Mucosa of descending colon (tissue), 3 donors: ENCODE measurements at regions not wholly inside any gene's neighbourhood (a gene's known extent, or its start where the extent isn't known, plus 50 kb on each side); places are given as distances from the start of the nearest gene placed in this dataset.
"Not testable (repeated sequence)": the region's sequence is repeated elsewhere in the genome, so short reads cannot be mapped to it uniquely, and the experiment has no call there.

ENCODE experiments used
- ATAC-seq: fragments of 200-7000 bp; cut with Tn5 transposase; one replicate; pipeline ENCODE4 v1.9.1; 2020; ENCODE audit warnings: mild to moderate bottlenecking, moderate library complexity
- DNase-seq, 3 donors: peaks; one replicate each; pipeline ENCODE4 v3.0.0-alpha.2; 2020
- H3K36me3 ChIP-seq: fragments of 200-600 bp; one replicate; pipeline ENCODE4 v1.8.0; 2021; ENCODE audit warnings: low read depth, mild to moderate bottlenecking
- H3K4me1 ChIP-seq: fragments of 200-600 bp; one replicate; pipeline ENCODE4 v1.8.0; 2021; ENCODE audit warnings: low read depth, mild to moderate bottlenecking
- H3K4me3 ChIP-seq: fragments of 200-600 bp; one replicate; pipeline ENCODE4 v1.8.0; 2021; ENCODE audit warnings: mild to moderate bottlenecking
- H3K9me3 ChIP-seq: fragments of 200-600 bp; one replicate; pipeline ENCODE4 v1.8.0; 2021; ENCODE audit warnings: mild to moderate bottlenecking
- CTCF ChIP-seq: fragments of 200-600 bp; IDR thresholded peaks from one replicate; pipeline ENCODE4 v1.8.0; 2022; ENCODE audit warnings: antibody characterized with exemption, mild to moderate bottlenecking
- intact Hi-C, 2 donors: fragments of 100-400 bp; cut with DNase I in 1 of 2; cut with micrococcal nuclease in 1 of 2; formaldehyde crosslinking; loops; one replicate each; pipeline versions ENCODE4 v1.11.0 to v1.11.1; 2022; cut with DNase I, micrococcal nuclease
- donor health status: DM: no; HTN: no; CAD: no; lungs with moderate emphysema.
- donor health status: DM: no; HTN: no; CAD: no.
- donor health status: DM: no; HTN: yes; CAD: no.

GRCh38 chr7:69213878-69214277, 384.4 kb upstream of the AUTS2 start:
- H3K36me3 ChIP-seq, result no peaks in the 10 kb centered on the region
- H3K9me3 ChIP-seq, result peaks cover 18% of the 10 kb centered on the region
- no peaks in the 10 kb centered on the region for H3K4me1 ChIP-seq
- no peak overlapping the region for H3K4me3 ChIP-seq
- intact Hi-C loops, result no loop called here
- no peak for DNase-seq
- ATAC-seq, result no peak
- TF ChIP-seq CTCF, result no peak

GRCh38 chr7:69215516-69215915, 382.8 kb upstream of the AUTS2 start:
- ATAC-seq, H3K36me3 ChIP-seq, DNase-seq, H3K4me3 ChIP-seq, H3K4me1 ChIP-seq, intact Hi-C loops: not testable (repeated sequence)
- peaks cover 18% of the 10 kb centered on the region for H3K9me3 ChIP-seq

- no peaks in the 10 kb centered on the region for H3K4me1 ChIP-seq
- H3K4me3 ChIP-seq, result no peak overlapping the region
- ATAC-seq, result no peak
- H3K36me3 ChIP-seq, result no peaks in the 10 kb centered on the region
- DNase-seq, result no peak
- peaks cover 22% of the 10 kb centered on the region for H3K9me3 ChIP-seq
- TF ChIP-seq CTCF, result no peak
- intact Hi-C loops, result no loop called here
Measured at GRCh38 chr7:69217516-69218350, 380.5 kb upstream of the AUTS2 start.

GRCh38 chr7:69218576-69218975, 379.7 kb upstream of the AUTS2 start:
- no peak for DNase-seq
- TF ChIP-seq CTCF, result no peak
- Histone ChIP-seq H3K4me1 (no peaks in the 10 kb centered on the region), H3K4me3 (no peak overlapping the region), H3K36me3 (no peaks in the 10 kb centered on the region), H3K9me3 (peaks cover 22% of the 10 kb centered on the region)
- intact Hi-C loops, result no loop called here
- ATAC-seq, result no peak

- no peak for TF ChIP-seq CTCF
- no peak for ATAC-seq
- Histone ChIP-seq H3K9me3 (peaks cover 28% of the 10 kb centered on the region), H3K4me3 (no peak overlapping the region), H3K36me3 (no peaks in the 10 kb centered on the region), H3K4me1 (no peaks in the 10 kb centered on the region)
- intact Hi-C loops, result no loop called here
- DNase-seq, result no peak
Measured at GRCh38 chr7:69219381-69219780, 378.9 kb upstream of the AUTS2 start.

GRCh38 chr7:69225259-69225943, 372.9 kb upstream of the AUTS2 start:
- ATAC-seq (no peak), DNase-seq (no peak)
- Histone ChIP-seq H3K36me3 (no peaks in the 10 kb centered on the region), H3K9me3 (peaks cover 41% of the 10 kb centered on the region), H3K4me1 (no peaks in the 10 kb centered on the region), H3K4me3 (no peak overlapping the region)
- TF ChIP-seq CTCF, result no peak
- intact Hi-C loops, result no loop called here
